IMR-90 (cell line): ENCODE measurements at regions not wholly inside any gene's neighbourhood (a gene's known extent, or its start where the extent isn't known, plus 50 kb on each side); places are given as distances from the start of the nearest gene placed in this dataset.

ENCODE experiments used
- BHLHE40 ChIP-seq: fragments of 150-350 bp; IDR thresholded peaks from 2 replicates; pipeline ENCODE4 v1.6.1; 2016; ENCODE audit warnings: mild to moderate bottlenecking, low read depth, low read length
- CEBPB ChIP-seq: IDR thresholded peaks from 2 replicates; pipeline ENCODE4 v1.6.1; 2012; ENCODE audit warnings: low read depth, low read length, improper control_type of control experiment
- CHD1 ChIP-seq: IDR thresholded peaks from 2 replicates; pipeline ENCODE4 v1.6.1; 2012; ENCODE audit warnings: low read depth, low read length, improper control_type of control experiment
- FOS ChIP-seq: fragments of 150-350 bp; IDR thresholded peaks from 2 replicates; pipeline ENCODE4 v1.6.1; 2016; ENCODE audit warnings: low read depth, low read length
- MAFK ChIP-seq: IDR thresholded peaks from 2 replicates; pipeline ENCODE4 v1.6.1; 2012; ENCODE audit warnings: low read depth, low read length, improper control_type of control experiment
- MAZ ChIP-seq: IDR thresholded peaks from 2 replicates; pipeline ENCODE4 v1.6.1; 2012; ENCODE audit warnings: low read depth, mild to moderate bottlenecking, low read length, improper control_type of control experiment, moderate library complexity, borderline replicate concordance
- POLR2A ChIP-seq: IDR thresholded peaks from 2 replicates; pipeline ENCODE4 v1.6.1; 2012; ENCODE audit warnings: mild to moderate bottlenecking, low read depth, low read length
- RAD21 ChIP-seq: IDR thresholded peaks from 2 replicates; pipeline ENCODE4 v1.6.1; 2012; ENCODE audit warnings: low read length, improper control_type of control experiment
- RFX5 ChIP-seq: IDR thresholded peaks from 2 replicates; pipeline ENCODE4 v1.8.0; 2012; ENCODE audit warnings: low read depth, mild to moderate bottlenecking, low read length, moderate library complexity
- SMC3 ChIP-seq: fragments of 150-350 bp; IDR thresholded peaks from 2 replicates; pipeline ENCODE4 v1.6.1; 2016; ENCODE audit warnings: low read depth, mild to moderate bottlenecking, antibody characterized with exemption, low read length, moderate library complexity
- TF ChIP-seq, protein P1 (sequence below): conservative IDR thresholded peaks from 2 replicates; pipeline ENCODE4 v1.5.1; 2012; ENCODE audit warnings: mild to moderate bottlenecking, low read depth, low read length, improper control_type of control experiment
- TF ChIP-seq, protein P2 (sequence below): fragments of 150-350 bp; IDR thresholded peaks from 2 replicates; pipeline ENCODE4 v1.6.1; 2017; ENCODE audit warnings: mild to moderate bottlenecking, antibody characterized with exemption, low read length, low read depth
- TF ChIP-seq, protein P3 (sequence below): fragments of 150-350 bp; IDR thresholded peaks from 2 replicates; pipeline ENCODE4 v1.6.1; 2016; ENCODE audit warnings: low read depth, mild to moderate bottlenecking, low read length, moderate library complexity, borderline replicate concordance

DNA sequence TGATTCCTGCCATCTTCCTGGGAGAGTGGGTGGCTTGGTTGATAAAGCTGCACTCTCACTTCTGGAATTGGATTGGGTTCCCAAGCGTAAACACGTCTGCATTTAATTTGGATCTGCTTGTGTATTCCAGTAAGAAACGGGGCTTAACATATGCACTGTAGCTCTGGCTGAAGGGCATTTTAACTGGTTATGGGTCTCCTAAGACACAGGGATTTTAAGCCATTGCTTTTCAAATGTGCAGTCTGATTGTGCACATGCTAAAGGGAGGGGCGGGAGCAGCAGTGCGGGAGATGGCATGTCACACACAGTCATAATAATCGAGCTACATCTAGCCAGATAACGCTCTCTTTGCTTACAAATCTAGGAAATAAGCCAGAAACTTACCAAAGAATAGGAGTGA is 247.3 kb upstream of the LYZL1 start:
- TF ChIP-seq, protein P1, sequence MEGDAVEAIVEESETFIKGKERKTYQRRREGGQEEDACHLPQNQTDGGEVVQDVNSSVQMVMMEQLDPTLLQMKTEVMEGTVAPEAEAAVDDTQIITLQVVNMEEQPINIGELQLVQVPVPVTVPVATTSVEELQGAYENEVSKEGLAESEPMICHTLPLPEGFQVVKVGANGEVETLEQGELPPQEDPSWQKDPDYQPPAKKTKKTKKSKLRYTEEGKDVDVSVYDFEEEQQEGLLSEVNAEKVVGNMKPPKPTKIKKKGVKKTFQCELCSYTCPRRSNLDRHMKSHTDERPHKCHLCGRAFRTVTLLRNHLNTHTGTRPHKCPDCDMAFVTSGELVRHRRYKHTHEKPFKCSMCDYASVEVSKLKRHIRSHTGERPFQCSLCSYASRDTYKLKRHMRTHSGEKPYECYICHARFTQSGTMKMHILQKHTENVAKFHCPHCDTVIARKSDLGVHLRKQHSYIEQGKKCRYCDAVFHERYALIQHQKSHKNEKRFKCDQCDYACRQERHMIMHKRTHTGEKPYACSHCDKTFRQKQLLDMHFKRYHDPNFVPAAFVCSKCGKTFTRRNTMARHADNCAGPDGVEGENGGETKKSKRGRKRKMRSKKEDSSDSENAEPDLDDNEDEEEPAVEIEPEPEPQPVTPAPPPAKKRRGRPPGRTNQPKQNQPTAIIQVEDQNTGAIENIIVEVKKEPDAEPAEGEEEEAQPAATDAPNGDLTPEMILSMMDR = no peak
- TF ChIP-seq RAD21 (no peak), POLR2A (no peak), MAZ (no peak), RFX5 (no peak), CHD1 (no peak), SMC3 (no peak), BHLHE40 (no peak), CEBPB (no peak), MAFK (no peak), FOS (no peak)
- TF ChIP-seq, protein P2, sequence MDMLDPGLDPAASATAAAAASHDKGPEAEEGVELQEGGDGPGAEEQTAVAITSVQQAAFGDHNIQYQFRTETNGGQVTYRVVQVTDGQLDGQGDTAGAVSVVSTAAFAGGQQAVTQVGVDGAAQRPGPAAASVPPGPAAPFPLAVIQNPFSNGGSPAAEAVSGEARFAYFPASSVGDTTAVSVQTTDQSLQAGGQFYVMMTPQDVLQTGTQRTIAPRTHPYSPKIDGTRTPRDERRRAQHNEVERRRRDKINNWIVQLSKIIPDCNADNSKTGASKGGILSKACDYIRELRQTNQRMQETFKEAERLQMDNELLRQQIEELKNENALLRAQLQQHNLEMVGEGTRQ = no peak
- TF ChIP-seq, protein P3, sequence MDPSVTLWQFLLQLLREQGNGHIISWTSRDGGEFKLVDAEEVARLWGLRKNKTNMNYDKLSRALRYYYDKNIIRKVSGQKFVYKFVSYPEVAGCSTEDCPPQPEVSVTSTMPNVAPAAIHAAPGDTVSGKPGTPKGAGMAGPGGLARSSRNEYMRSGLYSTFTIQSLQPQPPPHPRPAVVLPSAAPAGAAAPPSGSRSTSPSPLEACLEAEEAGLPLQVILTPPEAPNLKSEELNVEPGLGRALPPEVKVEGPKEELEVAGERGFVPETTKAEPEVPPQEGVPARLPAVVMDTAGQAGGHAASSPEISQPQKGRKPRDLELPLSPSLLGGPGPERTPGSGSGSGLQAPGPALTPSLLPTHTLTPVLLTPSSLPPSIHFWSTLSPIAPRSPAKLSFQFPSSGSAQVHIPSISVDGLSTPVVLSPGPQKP = no peak
